LHCN-M2 (cell line): ENCODE measurements at regions not wholly inside any gene's neighbourhood (a gene's known extent, or its start where the extent isn't known, plus 50 kb on each side); places are given as distances from the start of the nearest gene placed in this dataset.

Experiments used
- DNase-seq: peaks from one replicate; pipeline ENCODE4 v3.0.0-alpha.2; 2012; ENCODE audit warnings: low read depth

GRCh38 chr20:40168981-40169620 lies 519.9 kb downstream of the MAFB start:
- no peak for DNase-seq

DNA sequence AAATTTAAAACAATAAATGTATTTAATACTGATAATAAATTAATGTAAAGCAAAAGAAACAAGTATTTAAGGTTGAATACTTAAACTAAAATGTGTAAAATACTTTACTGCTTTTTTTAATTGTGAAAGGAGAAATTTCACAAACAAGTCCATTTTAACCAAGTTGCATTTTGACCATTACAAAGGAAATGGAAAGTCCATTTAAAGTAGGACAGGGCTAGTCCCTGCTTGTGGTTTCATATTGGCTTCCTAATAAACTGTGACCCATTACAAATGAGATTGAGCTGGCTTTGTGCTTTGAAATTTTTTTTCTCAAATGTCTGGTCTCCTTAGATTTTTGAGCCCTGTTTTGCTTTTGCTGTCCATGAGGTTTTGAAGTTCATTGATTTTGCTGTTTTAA lies 527.6 kb downstream of the MAFB start:
- DNase-seq, result no peak

- DNase-seq, result peak; percentile 3
These were observed 528.9 kb downstream of the MAFB start for GRCh38 chr20:40160097-40160550.

DNA sequence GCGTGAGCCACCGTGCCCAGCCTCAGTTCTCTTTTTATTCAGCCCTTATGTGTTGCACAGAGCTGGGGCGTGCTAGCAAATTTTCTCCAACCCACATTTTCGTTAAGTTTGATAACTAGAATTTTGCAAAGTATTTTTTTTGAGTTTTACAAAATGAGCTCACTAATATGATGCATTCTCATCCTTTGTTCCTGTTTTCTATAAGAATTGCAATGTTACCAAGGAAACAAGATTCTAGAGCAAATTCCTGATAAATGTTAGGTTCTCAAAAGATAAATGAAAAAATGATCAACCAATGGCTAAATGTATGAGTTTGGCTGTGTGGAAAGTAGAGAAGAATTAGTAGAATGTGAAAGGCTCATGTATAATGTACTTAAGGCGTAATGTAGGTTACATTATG lies 529.8 kb downstream of the MAFB start:
- DNase-seq, result no peak

- DNase-seq, result no peak
These were observed 532.3 kb downstream of the MAFB start for GRCh38 chr20:40156600-40157317.

DNA sequence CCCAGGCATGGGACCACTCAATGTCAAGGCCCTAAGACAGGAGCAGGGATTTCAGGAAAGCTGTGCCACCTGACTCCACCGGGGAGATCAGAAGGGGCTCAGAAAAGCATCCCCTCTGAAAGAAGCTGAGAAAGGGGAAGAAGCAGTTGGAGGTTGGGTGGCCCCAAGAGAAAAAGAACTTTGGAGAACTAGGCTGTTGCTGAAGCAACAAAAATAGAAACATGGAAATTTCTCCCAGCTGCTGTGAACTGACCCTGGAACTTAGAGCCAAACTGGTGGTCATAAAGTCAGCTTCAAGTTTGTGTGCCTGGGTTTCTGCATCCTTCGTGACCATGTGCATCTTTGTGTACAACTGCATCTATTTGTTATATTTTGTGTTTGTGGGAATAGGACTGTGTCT lies 534.5 kb downstream of the MAFB start:
- no peak for DNase-seq

GRCh38 chr20:40148886-40149285 lies 540.1 kb downstream of the MAFB start:
- no peak for DNase-seq

- no peak for DNase-seq
These were observed 543.0 kb downstream of the MAFB start for GRCh38 chr20:40146071-40146470.

DNA sequence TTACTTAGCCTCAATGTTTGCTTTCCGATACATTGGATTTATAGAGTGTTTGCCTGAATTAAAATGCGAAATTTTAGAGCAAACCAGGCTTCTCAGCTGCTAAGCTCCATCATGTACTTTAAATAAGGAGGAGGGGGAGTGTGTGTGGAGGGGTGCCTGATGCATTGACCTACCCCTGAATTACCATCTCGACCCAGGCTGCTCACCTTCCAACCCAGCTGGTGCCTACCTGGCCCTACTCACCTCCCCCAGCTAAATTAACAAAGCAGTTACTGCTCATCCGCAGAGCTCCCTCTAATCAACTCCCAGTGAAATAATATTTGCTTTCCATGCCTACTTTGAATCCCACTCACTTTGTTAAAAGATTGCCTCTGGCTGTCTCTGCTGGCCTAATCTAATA lies 544.5 kb downstream of the MAFB start:
- DNase-seq, result no peak

- no peak for DNase-seq
These were observed 554.9 kb downstream of the MAFB start for GRCh38 chr20:40134176-40134575.

GRCh38 chr20:40120827-40121226 lies 568.2 kb downstream of the MAFB start:
- DNase-seq, result no peak

DNA sequence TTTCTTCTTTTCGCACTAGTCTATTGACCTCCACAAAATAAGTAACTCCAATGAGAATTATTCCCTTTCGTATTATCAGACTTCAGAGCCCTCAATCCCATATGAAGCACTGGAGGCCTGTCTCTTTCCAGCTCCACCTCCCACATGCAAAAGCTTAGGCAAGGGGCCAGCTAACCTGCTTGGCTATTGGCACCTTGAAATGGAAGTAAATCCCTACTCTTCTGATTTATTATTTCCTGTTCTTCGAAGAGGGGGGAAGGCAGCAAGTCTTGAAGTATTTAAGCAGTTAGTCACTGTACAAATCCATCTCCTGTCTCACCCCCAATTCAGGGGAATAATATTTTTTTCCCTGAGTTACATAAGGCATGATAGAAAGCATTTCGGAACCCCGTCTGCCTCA lies 577.8 kb downstream of the MAFB start:
- no peak for DNase-seq

DNA sequence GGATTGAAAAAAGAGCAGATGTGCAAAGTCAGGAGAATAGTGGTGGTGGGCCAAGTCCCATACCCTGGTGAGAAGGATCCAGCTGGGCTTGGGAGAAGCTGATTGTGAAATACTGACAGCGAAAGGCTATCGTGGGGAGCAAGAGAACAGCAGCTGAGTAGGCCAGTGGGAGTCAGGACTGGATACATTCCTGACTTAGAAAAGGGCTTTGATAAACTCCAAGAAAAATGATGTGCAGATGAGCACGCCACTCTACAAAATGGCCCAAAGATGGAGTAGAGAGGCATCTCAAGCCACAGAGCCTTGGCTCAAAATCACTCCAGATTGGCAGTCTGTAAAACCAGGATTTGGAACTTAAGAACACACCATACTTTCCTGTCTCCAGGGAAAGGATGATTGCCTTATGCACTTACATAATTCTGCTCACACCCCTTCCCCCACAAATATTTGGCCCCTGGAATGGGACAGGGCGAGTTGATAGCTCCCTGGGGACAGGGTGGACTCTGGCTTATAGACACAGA lies 578.7 kb downstream of the MAFB start:
- no peak for DNase-seq

DNA sequence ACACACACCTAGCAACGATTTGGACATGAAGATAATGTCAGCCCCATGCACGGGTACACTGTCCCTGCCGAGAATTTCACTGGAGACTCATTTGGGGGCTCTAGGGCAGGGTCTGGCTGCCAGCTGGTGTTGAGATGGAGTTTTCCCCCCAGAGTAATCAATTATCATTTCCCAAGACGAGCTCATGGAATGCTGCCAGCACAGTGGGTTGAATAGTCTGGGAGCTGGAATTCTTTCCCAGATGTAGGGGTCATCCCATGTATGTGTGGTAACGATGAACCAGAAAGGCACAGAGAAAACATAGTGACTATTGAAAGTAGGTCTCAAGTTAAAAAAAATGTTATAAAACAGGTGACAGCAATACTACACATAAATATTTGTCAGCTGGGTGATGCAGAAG lies 579.9 kb downstream of the MAFB start:
- DNase-seq, result no peak

DNA sequence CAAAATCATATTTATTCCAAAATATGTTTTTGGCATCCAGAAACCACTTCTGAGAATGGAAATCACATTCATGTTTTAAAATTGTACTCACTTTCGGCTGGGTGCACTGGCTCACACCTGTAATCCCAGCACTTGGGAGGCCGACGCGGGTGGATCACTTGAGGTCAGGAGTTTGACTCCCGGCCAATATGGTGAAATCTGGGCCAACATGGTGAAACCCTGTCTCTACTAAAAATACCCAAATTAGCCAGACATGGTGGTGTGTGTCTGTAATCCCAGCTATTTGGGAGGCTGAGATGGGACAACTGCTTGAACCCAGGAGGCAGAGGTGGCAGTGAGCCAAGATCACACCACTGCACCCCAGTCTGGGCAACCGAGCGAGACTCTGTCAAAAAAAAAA lies 580.7 kb downstream of the MAFB start:
- DNase-seq, result no peak

DNA sequence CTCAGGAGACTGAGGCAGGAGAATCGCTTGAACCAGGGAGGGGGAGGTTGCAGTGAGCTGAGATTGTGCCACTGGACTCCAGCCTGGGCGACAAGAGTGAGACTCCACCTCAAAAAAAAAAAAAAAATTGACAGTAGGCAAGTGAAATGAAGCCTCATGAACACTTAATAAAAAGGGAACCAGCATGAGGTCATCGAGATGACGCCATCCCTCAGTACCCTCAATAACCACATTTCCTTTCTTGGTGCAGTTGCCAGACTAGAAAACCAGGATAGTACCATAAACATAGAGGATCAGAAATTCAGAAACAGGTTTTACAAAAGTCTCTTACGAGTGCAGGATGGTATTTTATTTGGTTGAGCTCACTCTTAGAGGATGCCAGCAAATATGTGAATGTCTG lies 584.1 kb downstream of the MAFB start:
- DNase-seq, result no peak

DNA sequence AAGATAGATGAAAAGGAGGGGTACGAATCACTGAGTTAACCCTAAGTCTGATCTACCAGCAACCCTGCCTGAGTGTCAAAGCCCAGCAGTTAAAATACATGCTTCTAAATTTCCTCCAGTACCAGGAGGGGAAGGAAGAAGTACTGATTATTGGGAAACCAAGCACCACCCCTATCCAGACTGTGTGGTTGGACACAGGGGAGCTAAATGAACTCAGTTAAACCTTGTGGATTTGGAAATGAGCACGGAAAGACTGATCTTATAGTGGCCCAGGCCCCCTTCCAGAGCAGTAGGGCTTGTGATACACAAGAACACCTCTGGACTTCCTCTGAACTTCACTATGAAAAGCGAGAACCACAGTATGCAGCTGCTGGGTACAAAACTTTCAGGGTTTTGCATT lies 585.6 kb downstream of the MAFB start:
- DNase-seq, result no peak

GRCh38 chr20:40101560-40101959 lies 587.5 kb downstream of the MAFB start:
- no peak for DNase-seq

GRCh38 chr20:40100261-40100660 lies 588.8 kb downstream of the MAFB start:
- no peak for DNase-seq

DNA sequence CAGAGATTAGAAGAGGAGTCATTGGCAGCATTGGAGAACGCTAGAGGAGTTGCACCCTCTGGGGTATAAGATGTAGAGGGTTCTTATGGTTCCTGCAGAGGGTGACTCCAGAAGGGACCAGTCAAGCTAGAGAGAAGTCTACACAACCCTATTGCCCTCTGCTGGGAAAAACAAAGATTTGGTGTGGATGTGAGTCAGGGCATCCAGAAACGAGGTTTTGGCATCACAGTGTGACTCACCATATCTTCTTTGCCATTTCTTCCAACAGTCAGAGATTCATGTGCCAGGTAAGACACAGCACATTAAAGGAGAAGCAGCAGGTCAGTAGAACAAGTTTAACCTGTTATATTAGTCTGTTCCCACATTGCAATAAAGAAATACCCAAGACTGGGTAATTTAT lies 598.8 kb downstream of the MAFB start:
- DNase-seq, result peak; percentile 1

DNA sequence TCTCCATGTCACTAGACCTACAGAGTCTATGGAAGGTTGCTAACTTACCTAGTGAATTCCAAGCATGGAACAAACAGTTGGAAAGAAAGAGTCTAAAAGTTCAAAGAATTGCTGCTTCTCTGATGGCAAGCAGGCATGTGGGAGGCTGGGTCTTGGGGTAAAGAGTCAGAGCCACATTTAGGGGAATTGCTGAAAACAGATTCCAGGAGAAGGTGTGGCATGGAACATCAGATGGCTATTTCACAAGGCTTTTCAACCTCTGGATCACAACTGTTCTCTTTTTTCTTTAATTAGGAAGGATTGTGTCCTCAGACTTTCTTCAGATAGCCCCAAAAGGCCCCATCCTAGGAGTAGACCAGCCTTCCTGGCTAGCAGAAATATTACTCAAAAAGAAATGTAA lies 601.5 kb downstream of the MAFB start:
- no peak for DNase-seq

DNA sequence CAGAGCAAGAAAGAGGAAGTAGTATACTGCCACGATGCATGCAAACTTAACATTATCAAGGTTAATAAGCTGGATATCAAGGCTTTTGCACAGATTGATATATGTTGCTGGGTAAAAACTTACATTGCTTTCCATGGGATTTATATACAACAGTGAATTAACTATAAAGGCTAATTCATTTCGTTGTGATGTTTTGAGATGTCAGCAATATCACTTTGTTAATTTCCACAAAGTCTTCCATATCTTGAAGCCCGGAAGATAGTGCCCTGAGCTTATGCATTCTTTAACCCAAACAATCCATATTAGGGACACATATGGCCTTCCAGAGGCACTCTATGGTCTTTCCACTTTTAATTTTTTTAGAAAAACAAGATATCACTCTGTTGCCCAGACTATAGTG lies 603.5 kb downstream of the MAFB start:
- DNase-seq, result no peak

DNA sequence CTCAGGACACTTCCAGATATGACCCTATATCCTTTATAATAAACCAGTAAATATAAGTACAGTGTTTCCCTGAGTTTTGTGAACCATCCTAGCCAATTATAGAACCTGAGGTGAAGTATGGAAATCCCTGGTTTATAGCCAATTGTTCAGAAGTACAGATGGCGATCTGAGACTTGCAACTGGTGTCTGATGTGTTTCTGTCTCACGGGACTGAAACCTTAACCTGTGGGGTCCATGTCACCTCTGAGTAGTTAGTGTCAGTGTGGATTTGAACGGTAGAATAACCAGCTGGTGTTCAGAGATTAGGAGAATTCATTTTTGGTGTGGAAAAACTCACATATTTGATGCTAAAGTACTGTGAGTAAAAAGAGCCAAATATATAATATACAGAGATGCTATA lies 606.6 kb downstream of the MAFB start:
- no peak for DNase-seq
